ENCODE measurements at regions not wholly inside any gene's neighbourhood (a gene's known extent, or its start where the extent isn't known, plus 50 kb on each side); places are given as distances from the start of the nearest gene placed in this dataset.

DNA sequence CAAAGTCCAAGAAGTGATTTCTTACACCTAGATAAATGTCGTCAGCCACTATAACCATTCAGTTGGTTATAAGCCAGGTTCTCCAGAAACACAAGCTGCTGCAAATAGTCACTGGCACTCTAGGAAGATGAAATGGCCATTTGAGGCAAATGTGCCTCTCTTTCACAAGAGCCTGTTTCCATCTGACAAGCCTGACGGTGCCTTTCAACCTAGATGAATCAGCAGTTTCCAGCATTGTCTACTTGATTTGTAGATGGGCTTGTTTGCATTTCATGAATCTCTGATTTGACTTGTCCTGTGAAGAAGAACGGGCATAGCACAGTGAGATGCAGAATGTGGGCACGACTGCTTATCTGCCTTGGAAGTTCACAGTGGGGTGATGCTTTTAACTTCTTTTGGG is 327.2 kb downstream of the LMO7 start:
- TF ChIP-seq, protein P1, sequence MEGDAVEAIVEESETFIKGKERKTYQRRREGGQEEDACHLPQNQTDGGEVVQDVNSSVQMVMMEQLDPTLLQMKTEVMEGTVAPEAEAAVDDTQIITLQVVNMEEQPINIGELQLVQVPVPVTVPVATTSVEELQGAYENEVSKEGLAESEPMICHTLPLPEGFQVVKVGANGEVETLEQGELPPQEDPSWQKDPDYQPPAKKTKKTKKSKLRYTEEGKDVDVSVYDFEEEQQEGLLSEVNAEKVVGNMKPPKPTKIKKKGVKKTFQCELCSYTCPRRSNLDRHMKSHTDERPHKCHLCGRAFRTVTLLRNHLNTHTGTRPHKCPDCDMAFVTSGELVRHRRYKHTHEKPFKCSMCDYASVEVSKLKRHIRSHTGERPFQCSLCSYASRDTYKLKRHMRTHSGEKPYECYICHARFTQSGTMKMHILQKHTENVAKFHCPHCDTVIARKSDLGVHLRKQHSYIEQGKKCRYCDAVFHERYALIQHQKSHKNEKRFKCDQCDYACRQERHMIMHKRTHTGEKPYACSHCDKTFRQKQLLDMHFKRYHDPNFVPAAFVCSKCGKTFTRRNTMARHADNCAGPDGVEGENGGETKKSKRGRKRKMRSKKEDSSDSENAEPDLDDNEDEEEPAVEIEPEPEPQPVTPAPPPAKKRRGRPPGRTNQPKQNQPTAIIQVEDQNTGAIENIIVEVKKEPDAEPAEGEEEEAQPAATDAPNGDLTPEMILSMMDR (IDR thresholded peaks at IDR 0.05; ENCODE audit: low read depth, low read length) = no peak
- no peak for TF ChIP-seq EZH2phosphoT487 (IDR thresholded peaks at IDR 0.05; ENCODE audit: low read depth)
